Activated CD8-positive, alpha-beta memory T cell treated with anti-CD3 and anti-CD28 coated beads, Interleukin-2, amount 50 U/mL, for 1 hour (primary cell): ENCODE measurements at regions not wholly inside any gene's neighbourhood (a gene's known extent, or its start where the extent isn't known, plus 50 kb on each side); places are given as distances from the start of the nearest gene placed in this dataset.

Experiments
- DNase-seq: peaks from one replicate; pipeline ENCODE4 v3.0.0-alpha.2; 2020; ENCODE audit errors: extremely low read depth

- DNase-seq = no peak
These were observed 112.1 kb upstream of the FGF3 start for GRCh38 chr11:69931060-69931910.

GRCh38 chr11:69931994-69932910 is 113.0 kb upstream of the FGF3 start:
- DNase-seq = no peak

GRCh38 chr11:69934861-69935494 is 115.8 kb upstream of the FGF3 start:
- no peak for DNase-seq

- DNase-seq = no peak
These were observed 116.8 kb upstream of the FGF3 start for GRCh38 chr11:69935941-69936505.

- DNase-seq = no peak
These were observed 117.6 kb upstream of the FGF3 start for GRCh38 chr11:69936771-69937170.

GRCh38 chr11:69938206-69938605 is 119.0 kb upstream of the FGF3 start:
- DNase-seq = no peak

GRCh38 chr11:69939551-69940245 is 120.5 kb upstream of the FGF3 start:
- DNase-seq = no peak

GRCh38 chr11:69940246-69940610 is 121.0 kb upstream of the FGF3 start:
- DNase-seq = no peak

- DNase-seq = no peak
These were observed 122.5 kb upstream of the FGF3 start for GRCh38 chr11:69941546-69942332.

- no peak for DNase-seq
These were observed 123.2 kb upstream of the FGF3 start for GRCh38 chr11:69942333-69942820.

- no peak for DNase-seq
These were observed 123.8 kb upstream of the FGF3 start for GRCh38 chr11:69943066-69943465.

- no peak for DNase-seq
These were observed 124.3 kb upstream of the FGF3 start for GRCh38 chr11:69943506-69943905.

- DNase-seq = no peak
These were observed 125.1 kb upstream of the FGF3 start for GRCh38 chr11:69944146-69944795.

- DNase-seq = no peak
These were observed 125.9 kb upstream of the FGF3 start for GRCh38 chr11:69945157-69945556.

GRCh38 chr11:69947059-69947792 is 128.0 kb upstream of the FGF3 start:
- DNase-seq = no peak

GRCh38 chr11:69947793-69948255 is 128.6 kb upstream of the FGF3 start:
- DNase-seq = no peak

GRCh38 chr11:69948256-69949141 is 129.3 kb upstream of the FGF3 start:
- no peak for DNase-seq

- DNase-seq = no peak
These were observed 128.8 kb upstream of the ANO1 start for GRCh38 chr11:69949327-69949726.
